Pulmonary artery endothelial cell (primary cell): ENCODE measurements at regions not wholly inside any gene's neighbourhood (a gene's known extent, or its start where the extent isn't known, plus 50 kb on each side); places are given as distances from the start of the nearest gene placed in this dataset.

Experiments
- DNase-seq: peaks from one replicate; pipeline ENCODE4 v3.0.0-alpha.2; 2011; ENCODE audit warnings: low read depth, low spot score

- DNase-seq = no peak
Measured at GRCh38 chr5:155290937-155291336, 277.4 kb downstream of the KIF4B start.

- DNase-seq = no peak
Measured at GRCh38 chr5:155293605-155294178, 280.1 kb downstream of the KIF4B start.

GRCh38 chr5:155295111-155295510 lies 281.6 kb downstream of the KIF4B start:
- no peak for DNase-seq

- no peak for DNase-seq
Measured at GRCh38 chr5:155299386-155300005, 285.9 kb downstream of the KIF4B start.

GRCh38 chr5:155303120-155303519 lies 289.6 kb downstream of the KIF4B start:
- DNase-seq = no peak

GRCh38 chr5:155307229-155307628 lies 293.7 kb downstream of the KIF4B start:
- DNase-seq = no peak

- no peak for DNase-seq
Measured at GRCh38 chr5:155308289-155308688, 294.7 kb downstream of the KIF4B start.

- DNase-seq = no peak
Measured at GRCh38 chr5:155309021-155309746, 295.6 kb downstream of the KIF4B start.

- DNase-seq = no peak
Measured at GRCh38 chr5:155311721-155312120, 298.2 kb downstream of the KIF4B start.

- no peak for DNase-seq
Measured at GRCh38 chr5:155313518-155313917, 300.0 kb downstream of the KIF4B start.

- no peak for DNase-seq
Measured at GRCh38 chr5:155316070-155316714, 302.6 kb downstream of the KIF4B start.

GRCh38 chr5:155332618-155333017 lies 319.1 kb downstream of the KIF4B start:
- no peak for DNase-seq

GRCh38 chr5:155342956-155343355 lies 329.4 kb downstream of the KIF4B start:
- no peak for DNase-seq

- DNase-seq = no peak
Measured at GRCh38 chr5:155343468-155343867, 329.9 kb downstream of the KIF4B start.

GRCh38 chr5:155353231-155353630 lies 339.7 kb downstream of the KIF4B start:
- no peak for DNase-seq

- no peak for DNase-seq
Measured at GRCh38 chr5:155366096-155366495, 352.5 kb downstream of the KIF4B start.

GRCh38 chr5:155367841-155368240 lies 354.3 kb downstream of the KIF4B start:
- no peak for DNase-seq

GRCh38 chr5:155368490-155368889 lies 354.9 kb downstream of the KIF4B start:
- DNase-seq = no peak

- DNase-seq = no peak
Measured at GRCh38 chr5:155380480-155380879, 366.9 kb downstream of the KIF4B start.

- no peak for DNase-seq
Measured at GRCh38 chr5:155381654-155382053, 368.1 kb downstream of the KIF4B start.

- DNase-seq = no peak
Measured at GRCh38 chr5:155389498-155389897, 375.9 kb downstream of the KIF4B start.

GRCh38 chr5:155394727-155395126 lies 381.2 kb downstream of the KIF4B start:
- no peak for DNase-seq
